ENCODE measurements at regions not wholly inside any gene's neighbourhood (a gene's known extent, or its start where the extent isn't known, plus 50 kb on each side); places are given as distances from the start of the nearest gene placed in this dataset.

GRCh38 chr9:80931163-80931562, 758.2 kb downstream of the TLE1 start (continued):
- TF ChIP-seq ZNF10 (CRISPR knock-in tag; IDR thresholded peaks at IDR 0.05; ENCODE audit: borderline replicate concordance, low read depth) (no peak), SUZ12 (IDR thresholded peaks at IDR 0.05; ENCODE audit: low read depth, low read length) (no peak), SAP130 (CRISPR knock-in tag; IDR thresholded peaks at IDR 0.05; ENCODE audit: low read depth) (no peak)

GRCh38 chr9:80928697-80929096, 760.6 kb downstream of the TLE1 start:
- DNase-seq (ENCODE audit: low spot score) (no peak), ATAC-seq (no peak), FAIRE-seq (no peak)
- no peak overlapping the region for H2AFZ ChIP-seq (ENCODE audit: low read length)
- intact Hi-C loops (cut with micrococcal nuclease; ENCODE audit: unreplicated experiment) (no loop called here), in situ Hi-C loops (cut with HindIII; ENCODE audit: extremely low pct_ligation_motif_present, low pct_unique_long_range_greater_than_20kb) (no loop called here)
- CTCF ChIA-PET (ENCODE audit: low intra/inter-chr PET ratio, low total read pairs) = no interaction called here
- H3K36me3 ChIP-seq (replicated peaks in 1 of 2; ENCODE audit: control insufficient read depth in 1 of 2, insufficient read depth in 2 of 2, low read length in 2 of 2) = no peaks in the 10 kb centered on the region
- no peak overlapping the region for H3K4me2 ChIP-seq (ENCODE audit: low read depth, low read length)
- no peaks in the 10 kb centered on the region for H3K27me3 ChIP-seq (ENCODE audit: control insufficient read depth in 1 of 2, insufficient read depth in 2 of 2, low read length in 2 of 2)
- no peaks in the 10 kb centered on the region; the same call in 1 of the 2 replicates for H3K9me3 ChIP-seq (ENCODE audit: low read length)
- H3K27ac ChIP-seq (ENCODE audit: extremely low read length, insufficient read depth, low read length) = no peak overlapping the region
- no peaks in the 10 kb centered on the region for H3K79me2 ChIP-seq (ENCODE audit: insufficient read depth, low read length)
- no TSS peak for BruUV-seq (replicated peaks)
- POLR2A ChIA-PET = no interaction called here
- no peak overlapping the region for H3K9ac ChIP-seq (ENCODE audit: insufficient read depth, low read depth, low read length)
- no peaks in the 10 kb centered on the region for H3K4me1 ChIP-seq (ENCODE audit: insufficient read depth, low read length)
- H3K4me3 ChIP-seq (replicated peaks in 1 of 3; ENCODE audit: insufficient read depth in 1 of 3, low read depth in 2 of 3, low read length in 3 of 3) = no peak overlapping the region
- no peaks in the 10 kb centered on the region for H4K20me1 ChIP-seq (ENCODE audit: insufficient read depth, low read length)
- TF ChIP-seq KLF16 (CRISPR knock-in tag; IDR thresholded peaks at IDR 0.05) = no peak
- TF ChIP-seq KIAA2018 (CRISPR knock-in tag; IDR thresholded peaks at IDR 0.05; ENCODE audit: borderline replicate concordance) = no peak
- no peak for TF ChIP-seq RCOR2 (CRISPR knock-in tag; IDR thresholded peaks at IDR 0.05)
- TF ChIP-seq ZNF142 (CRISPR knock-in tag; IDR thresholded peaks at IDR 0.05) = no peak
- no peak for TF ChIP-seq ZNF629 (CRISPR knock-in tag; conservative IDR thresholded peaks at IDR 0.05)
- TF ChIP-seq ZNF619 (CRISPR knock-in tag; IDR thresholded peaks at IDR 0.05) = no peak
- no peak for TF ChIP-seq ATF1 (CRISPR knock-in tag; IDR thresholded peaks at IDR 0.05)
- TF ChIP-seq SRSF9 (IDR thresholded peaks at IDR 0.05; ENCODE audit: borderline replicate concordance, insufficient read depth, low read depth, low read length, poor library complexity, severe bottlenecking) = no peak
